Activated CD8-positive, alpha-beta T cell treated with anti-CD3 and anti-CD28 coated beads for 36 hours (primary cell): ENCODE measurements at regions not wholly inside any gene's neighbourhood (a gene's known extent, or its start where the extent isn't known, plus 50 kb on each side); places are given as distances from the start of the nearest gene placed in this dataset.

ENCODE experiments used
- ATAC-seq: fragments of 200-7000 bp; cut with Tn5 transposase; one replicate; pipeline ENCODE4 v1.10.0; 2021; ENCODE audit warnings: mild to moderate bottlenecking, moderate library complexity
- CTCF ChIA-PET: fragments of 350-600 bp; sonication (Branson Sonifier 250); formaldehyde crosslinking; loops from one replicate; lab custom pipeline; 2021; ENCODE audit warnings: antibody characterized with exemption; lab: Charles Lee
- POLR2A ChIA-PET: fragments of 350-600 bp; sonication (Branson Sonifier 250); formaldehyde crosslinking; loops from one replicate; lab custom pipeline; 2021; ENCODE audit warnings: antibody characterized with exemption; lab: Charles Lee
- DNase-seq: peaks from one replicate; pipeline ENCODE4 v3.0.0-alpha.2; 2020
- H3K27ac Mint-ChIP-seq: one replicate; pipeline ENCODE4 v1.8.0; 2021; ENCODE audit warnings: mild to moderate bottlenecking, mixed read lengths
- H3K27me3 Mint-ChIP-seq: one replicate; pipeline ENCODE4 v1.8.0; 2021; ENCODE audit warnings: mixed read lengths
- H3K36me3 Mint-ChIP-seq: one replicate; pipeline ENCODE4 v1.8.0; 2021; ENCODE audit warnings: low read depth, mixed read lengths
- H3K4me1 Mint-ChIP-seq: one replicate; pipeline ENCODE4 v1.8.0; 2021; ENCODE audit warnings: low read depth, mixed read lengths
- H3K4me3 Mint-ChIP-seq: one replicate; pipeline ENCODE4 v1.8.0; 2021; ENCODE audit warnings: mild to moderate bottlenecking, moderate library complexity, mixed read lengths
- H3K9me3 Mint-ChIP-seq: one replicate; pipeline ENCODE4 v1.8.0; 2021; ENCODE audit warnings: mixed read lengths
- CTCF ChIP-seq: fragments of 200-600 bp; IDR thresholded peaks from one replicate; pipeline ENCODE4 v1.8.0; 2022; ENCODE audit warnings: antibody characterized with exemption, mild to moderate bottlenecking
- intact Hi-C: fragments of 100-400 bp; cut with micrococcal nuclease; formaldehyde crosslinking; loops from one replicate; pipeline ENCODE4 v1.10.0; 2022

GRCh38 chr13:40433001-40433400 lies 233.4 kb downstream of the FOXO1 start:
- H3K36me3 Mint-ChIP-seq, result peaks cover 4% of the 10 kb centered on the region
- peaks cover 45% of the 10 kb centered on the region for H3K4me1 Mint-ChIP-seq
- ChIA-PET POLR2A (interaction anchor here (0.7 kb wide), 1 partner anchor 616 kb away, joined by 3 read pairs; no protein-coding TSS in a partner anchor), CTCF (interaction anchor here (0.7 to 1.4 kb wide), 3 partner anchors 10 to 747 kb away, joined by 3 to 4 read pairs (median 3); no protein-coding TSS in a partner anchor)
- no peaks in the 10 kb centered on the region for H3K9me3 Mint-ChIP-seq
- intact Hi-C loops, result no loop called here
- DNase-seq (no peak), ATAC-seq (no peak)
- TF ChIP-seq CTCF, result no peak
- H3K27ac Mint-ChIP-seq, result no peak overlapping the region
- no peak overlapping the region for H3K4me3 Mint-ChIP-seq
- H3K27me3 Mint-ChIP-seq, result no peaks in the 10 kb centered on the region

- peak overlapping the region; percentile 50 for H3K27ac Mint-ChIP-seq
- ChIA-PET POLR2A (no interaction called here), CTCF (no interaction called here)
- no peaks in the 10 kb centered on the region for H3K27me3 Mint-ChIP-seq
- H3K9me3 Mint-ChIP-seq, result no peaks in the 10 kb centered on the region
- H3K4me1 Mint-ChIP-seq, result peaks cover 48% of the 10 kb centered on the region
- intact Hi-C loops, result no loop called here
- H3K36me3 Mint-ChIP-seq, result peaks cover 4% of the 10 kb centered on the region
- DNase-seq (peak; percentile 67), ATAC-seq (peak; percentile 52)
- no peak for TF ChIP-seq CTCF
- H3K4me3 Mint-ChIP-seq, result no peak overlapping the region
Measured at GRCh38 chr13:40433577-40433976, 232.9 kb downstream of the FOXO1 start.

DNA sequence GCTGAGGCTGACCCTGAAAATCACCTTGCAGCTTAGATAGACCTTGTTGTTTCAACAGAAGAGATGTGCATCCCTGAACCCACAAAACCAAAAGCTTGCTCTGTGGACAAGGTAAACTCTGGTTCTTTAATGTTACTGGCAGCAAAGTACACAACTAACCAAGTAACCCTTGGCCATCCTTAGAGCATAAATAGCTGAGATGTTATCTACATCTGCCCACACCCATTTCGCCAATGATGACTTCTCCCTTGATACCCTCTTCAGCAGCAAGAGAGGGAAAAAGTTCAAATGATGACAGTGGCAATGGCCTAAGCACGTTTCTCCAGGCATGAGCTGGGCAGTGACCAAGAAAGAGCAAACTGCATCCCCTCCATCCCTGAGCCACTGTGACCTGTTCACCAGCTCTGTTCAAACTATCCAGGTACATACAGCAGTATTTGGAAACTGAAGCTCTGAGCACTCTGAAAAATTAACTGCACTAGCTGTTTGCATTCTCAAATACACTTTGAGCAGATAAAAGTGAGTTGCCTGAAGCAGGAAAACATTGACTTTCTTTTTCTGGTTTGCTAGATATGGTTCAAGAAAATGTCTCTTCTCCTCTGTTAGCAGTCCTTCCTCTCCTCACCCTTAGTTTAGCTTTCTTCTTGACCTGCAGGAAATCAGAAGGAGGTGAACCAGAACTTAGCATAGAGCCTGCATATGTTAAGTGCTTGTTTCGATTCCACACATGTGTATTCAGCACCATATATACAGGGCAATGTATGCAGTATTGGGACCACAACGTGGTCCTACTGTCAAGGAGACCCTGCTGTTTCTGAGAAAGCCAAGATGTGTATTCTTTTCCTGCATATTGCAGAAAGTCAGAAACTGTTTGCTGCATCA lies 231.7 kb downstream of the FOXO1 start:
- no peak for DNase-seq
- H3K27ac Mint-ChIP-seq, result no peak overlapping the region
- H3K27me3 Mint-ChIP-seq, result no peaks in the 10 kb centered on the region
- peaks cover 4% of the 10 kb centered on the region for H3K36me3 Mint-ChIP-seq
- H3K9me3 Mint-ChIP-seq, result no peaks in the 10 kb centered on the region
- intact Hi-C loops, result no loop called here
- no peak overlapping the region for H3K4me3 Mint-ChIP-seq
- peaks cover 60% of the 10 kb centered on the region for H3K4me1 Mint-ChIP-seq
- no peak for ATAC-seq
- ChIA-PET POLR2A (interaction anchor here (0.6 to 0.9 kb wide), 3 partner anchors 32 to 255 kb away, joined by 3 read pairs; no protein-coding TSS in a partner anchor), CTCF (interaction anchor here (0.9 to 1.1 kb wide), 2 partner anchors 24 to 365 kb away, joined by 3 to 4 read pairs; no protein-coding TSS in a partner anchor)
- TF ChIP-seq CTCF, result no peak

DNA sequence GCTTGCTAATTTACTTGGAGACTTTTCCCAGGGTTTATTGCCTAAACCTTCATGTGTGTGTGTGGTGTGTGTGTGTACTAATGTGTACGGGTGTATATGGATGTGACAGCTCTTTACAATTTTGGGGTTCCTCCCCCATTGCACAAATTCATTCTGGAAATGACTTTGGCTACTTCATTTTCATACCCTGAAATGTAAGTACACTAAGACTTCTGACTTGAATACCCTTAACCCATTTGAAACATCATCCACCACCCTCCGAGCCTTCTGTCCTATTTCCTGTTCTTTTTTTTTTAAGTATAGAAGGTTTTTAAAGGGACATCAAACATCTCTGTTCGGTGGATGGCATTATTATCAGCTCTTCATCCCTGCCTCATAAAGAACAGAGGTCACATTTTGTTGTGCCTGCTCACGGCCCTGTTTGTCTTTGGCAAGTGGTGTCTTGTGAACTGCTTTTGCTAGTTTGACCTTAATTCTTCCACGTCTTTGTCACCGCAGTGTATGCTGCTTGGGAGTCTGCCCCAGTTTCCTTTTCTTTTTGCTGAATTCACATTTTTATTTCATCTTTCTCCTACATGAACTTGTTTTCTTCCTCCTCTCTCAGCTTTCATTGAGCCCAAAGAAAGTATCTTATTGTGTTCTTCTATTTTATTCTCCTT lies 228.3 kb downstream of the FOXO1 start:
- Mint-ChIP-seq H3K27me3 (no peaks in the 10 kb centered on the region), H3K4me1 (peaks cover 41% of the 10 kb centered on the region), H3K9me3 (no peaks in the 10 kb centered on the region), H3K36me3 (peaks cover 4% of the 10 kb centered on the region), H3K4me3 (peak overlapping the region; percentile 48), H3K27ac (peak overlapping the region; percentile 70)
- no peak for TF ChIP-seq CTCF
- DNase-seq (no peak), ATAC-seq (peak; percentile 22)
- ChIA-PET CTCF (interaction anchor here (1.3 kb wide), 1 partner anchor 369 kb away, joined by 4 read pairs; no protein-coding TSS in a partner anchor), POLR2A (interaction anchor here (0.7 to 1.2 kb wide), 2 partner anchors 55 to 184 kb away, joined by 3 read pairs; no protein-coding TSS in a partner anchor)
- intact Hi-C loops, result no loop called here
